Liver (tissue), 8 donors: ENCODE measurements at regions not wholly inside any gene's neighbourhood (a gene's known extent, or its start where the extent isn't known, plus 50 kb on each side); places are given as distances from the start of the nearest gene placed in this dataset.

ENCODE experiments used
- DNase-seq: peaks from one replicate; pipeline ENCODE4 v3.0.0-alpha.2; 2017; ENCODE audit warnings: low spot score
- H3K27ac ChIP-seq, 2 donors: one replicate each; pipeline ENCODE4 v1.7.0; 2013; ENCODE audit warnings: inconsistent platforms in 2 of 2, low read length in 2 of 2, control low read depth in 1 of 2, low read depth in 1 of 2, mild to moderate bottlenecking in 1 of 2
- H3K27me3 ChIP-seq, 4 donors: one replicate each; pipeline versions ENCODE4 v1.6.1 to v1.7.0; 2013; ENCODE audit warnings: low read length in 3 of 4, inconsistent platforms in 1 of 4, mild to moderate bottlenecking in 1 of 4, moderate library complexity in 1 of 4; ENCODE audit not compliant: control insufficient read depth in 4 of 4, insufficient read depth in 4 of 4
- H3K36me3 ChIP-seq, 4 donors: one replicate each; pipeline versions ENCODE4 v1.6.1 to v1.7.0; 2013; ENCODE audit warnings: low read length in 3 of 4, mild to moderate bottlenecking in 3 of 4, low read depth in 1 of 4, moderate library complexity in 1 of 4; ENCODE audit not compliant: control insufficient read depth in 4 of 4, insufficient read depth in 3 of 4
- H3K4me1 ChIP-seq, 4 donors: one replicate each; pipeline versions ENCODE4 v1.6.1 to v1.7.0; 2013; ENCODE audit warnings: low read length in 3 of 4, mild to moderate bottlenecking in 3 of 4, moderate library complexity in 1 of 4; ENCODE audit not compliant: control insufficient read depth in 4 of 4, insufficient read depth in 4 of 4
- H3K4me3 ChIP-seq, 3 donors: one replicate each; pipeline versions ENCODE4 v1.6.1 to v1.7.0; 2013; ENCODE audit warnings: low read length in 3 of 3, control low read depth in 1 of 3, low read depth in 1 of 3, mild to moderate bottlenecking in 1 of 3
- H3K9ac ChIP-seq, 2 donors: one replicate each; pipeline ENCODE4 v1.7.0; 2013; ENCODE audit warnings: low read length in 2 of 2, mild to moderate bottlenecking in 2 of 2, moderate library complexity in 2 of 2, control low read depth in 1 of 2, low read depth in 1 of 2
- H3K9me3 ChIP-seq, 4 donors: one replicate each; pipeline versions ENCODE4 v1.6.1 to v1.7.0; 2013; ENCODE audit warnings: low read length in 3 of 4; ENCODE audit not compliant: control insufficient read depth in 4 of 4
- EGR1 ChIP-seq, 2 donors: IDR thresholded peaks; 2 replicates each; pipeline ENCODE4 v1.6.1; 2016 to 2018; ENCODE audit warnings: antibody characterized with exemption in 2 of 2, low read depth in 2 of 2
- FOXA1 ChIP-seq: IDR thresholded peaks from 2 replicates; pipeline ENCODE4 v1.6.1; 2016; ENCODE audit warnings: antibody characterized with exemption
- FOXA2 ChIP-seq: IDR thresholded peaks from 2 replicates; pipeline ENCODE4 v1.6.1; 2016; ENCODE audit warnings: antibody characterized with exemption
- GABPA ChIP-seq, 2 donors: IDR thresholded peaks in 1 of 2; conservative IDR thresholded peaks in 1 of 2; 2 replicates each; pipeline ENCODE4 v1.6.1; 2016; ENCODE audit warnings: antibody characterized with exemption in 2 of 2, mild to moderate bottlenecking in 1 of 2, moderate library complexity in 1 of 2
- HNF4A ChIP-seq, 2 donors: conservative IDR thresholded peaks; 2 replicates each; pipeline ENCODE4 v1.6.1; 2016; ENCODE audit warnings: antibody characterized with exemption in 2 of 2, mild to moderate bottlenecking in 2 of 2
- HNF4G ChIP-seq: IDR thresholded peaks from 2 replicates; pipeline ENCODE4 v1.6.1; 2016; ENCODE audit warnings: antibody characterized with exemption
- JUND ChIP-seq, 2 donors: IDR thresholded peaks; 2 replicates each; pipeline ENCODE4 v1.6.1; 2016; ENCODE audit warnings: antibody characterized with exemption in 2 of 2
- NR2F2 ChIP-seq: IDR thresholded peaks from 2 replicates; pipeline ENCODE4 v1.6.1; 2016; ENCODE audit warnings: antibody characterized with exemption
- RAD21 ChIP-seq, 2 donors: IDR thresholded peaks; 2 replicates each; pipeline ENCODE4 v1.6.1; 2016; ENCODE audit warnings: antibody characterized with exemption in 2 of 2, mild to moderate bottlenecking in 2 of 2
- RXRA ChIP-seq, 2 donors: IDR thresholded peaks; 2 replicates each; pipeline ENCODE4 v1.6.1; 2017 to 2018; ENCODE audit warnings: antibody characterized with exemption in 2 of 2, mild to moderate bottlenecking in 1 of 2
- SP1 ChIP-seq: IDR thresholded peaks from 2 replicates; pipeline ENCODE4 v1.6.1; 2018; ENCODE audit warnings: antibody characterized with exemption, mild to moderate bottlenecking
- TAF1 ChIP-seq: conservative IDR thresholded peaks from 2 replicates; pipeline ENCODE4 v1.6.1; 2016; ENCODE audit warnings: antibody characterized with exemption, mild to moderate bottlenecking
- YY1 ChIP-seq: IDR thresholded peaks from 2 replicates; pipeline ENCODE4 v1.6.1; 2016; ENCODE audit warnings: antibody characterized with exemption, mild to moderate bottlenecking
- WGBS: extraction: QIAGEN DNeasy Blood & Tissue Kit; methylation state at CpG from one replicate; pipeline ENCODE4 v1.1.7; 2013; 5-methylcytosine and 5-hydroxymethylcytosine counted together
- TF ChIP-seq, protein P1 (sequence below): IDR thresholded peaks from 2 replicates; pipeline ENCODE4 v1.6.1; 2016; ENCODE audit warnings: antibody characterized with exemption
- TF ChIP-seq, protein P2 (sequence below): IDR thresholded peaks from 2 replicates; pipeline ENCODE4 v1.6.1; 2016; ENCODE audit warnings: antibody characterized with exemption, mild to moderate bottlenecking
- TF ChIP-seq, protein P3 (sequence below): fragments of 150-350 bp; IDR thresholded peaks from 2 replicates; pipeline ENCODE4 v1.5.1; 2017; ENCODE audit warnings: improper control_type of control experiment, low read depth, low read length; ENCODE audit not compliant: missing input control
- TF ChIP-seq, protein P4 (sequence below): IDR thresholded peaks from 2 replicates; pipeline ENCODE4 v1.6.1; 2016; ENCODE audit warnings: antibody characterized with exemption
- donor health status: healthy.
- donor health status: healthy.
- donor health status: healthy.
- donor health status: healthy.
- donor health status: healthy.

DNA sequence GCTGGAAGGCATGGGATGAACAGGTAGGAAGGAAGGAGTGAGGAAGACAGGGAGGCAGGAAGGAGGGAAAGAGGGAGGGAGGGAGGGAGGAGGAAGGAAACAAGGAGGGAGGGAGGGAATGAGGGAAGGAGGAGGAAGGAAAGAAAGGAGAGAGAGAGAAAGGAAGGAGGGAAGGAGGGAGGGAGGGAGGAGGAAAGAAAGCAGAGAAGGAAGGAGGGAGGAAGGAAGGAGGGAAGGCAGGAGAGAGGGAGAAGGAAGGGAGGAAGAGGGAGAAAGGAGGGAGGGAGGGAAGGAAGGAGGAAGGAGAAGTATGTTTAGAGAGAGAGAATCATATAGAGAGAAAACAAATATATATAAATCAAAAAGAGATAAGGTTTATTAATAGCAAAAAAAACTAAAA is 175.9 kb upstream of the FOXN3 start:
- no peak overlapping the region for H3K4me3 ChIP-seq
- H3K9me3 ChIP-seq: peaks cover 0 to 6% (median 3%) of the 10 kb centered on the region in 4 donors
- no peak overlapping the region for H3K9ac ChIP-seq
- H3K4me1 ChIP-seq: peaks cover 0 to 18% (median 8%) of the 10 kb centered on the region in 4 donors
- peaks cover 0 to 5% (median 0%) of the 10 kb centered on the region in 4 donors for H3K36me3 ChIP-seq
- H3K27me3 ChIP-seq: no peaks in the 10 kb centered on the region
- no peak overlapping the region for H3K27ac ChIP-seq
- no peak for DNase-seq
- no peak for TF ChIP-seq RXRA (IDR thresholded peaks at IDR 0.05)
- no peak for TF ChIP-seq YY1
- no peak for TF ChIP-seq FOXA1
- no peak for TF ChIP-seq JUND (IDR thresholded peaks at IDR 0.05)
- no peak for TF ChIP-seq HNF4G
- TF ChIP-seq, protein P1, sequence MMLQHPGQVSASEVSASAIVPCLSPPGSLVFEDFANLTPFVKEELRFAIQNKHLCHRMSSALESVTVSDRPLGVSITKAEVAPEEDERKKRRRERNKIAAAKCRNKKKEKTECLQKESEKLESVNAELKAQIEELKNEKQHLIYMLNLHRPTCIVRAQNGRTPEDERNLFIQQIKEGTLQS: no peak
- no peak for TF ChIP-seq FOXA2
- TF ChIP-seq TAF1: no peak
- TF ChIP-seq SP1: no peak
- TF ChIP-seq, protein P2, sequence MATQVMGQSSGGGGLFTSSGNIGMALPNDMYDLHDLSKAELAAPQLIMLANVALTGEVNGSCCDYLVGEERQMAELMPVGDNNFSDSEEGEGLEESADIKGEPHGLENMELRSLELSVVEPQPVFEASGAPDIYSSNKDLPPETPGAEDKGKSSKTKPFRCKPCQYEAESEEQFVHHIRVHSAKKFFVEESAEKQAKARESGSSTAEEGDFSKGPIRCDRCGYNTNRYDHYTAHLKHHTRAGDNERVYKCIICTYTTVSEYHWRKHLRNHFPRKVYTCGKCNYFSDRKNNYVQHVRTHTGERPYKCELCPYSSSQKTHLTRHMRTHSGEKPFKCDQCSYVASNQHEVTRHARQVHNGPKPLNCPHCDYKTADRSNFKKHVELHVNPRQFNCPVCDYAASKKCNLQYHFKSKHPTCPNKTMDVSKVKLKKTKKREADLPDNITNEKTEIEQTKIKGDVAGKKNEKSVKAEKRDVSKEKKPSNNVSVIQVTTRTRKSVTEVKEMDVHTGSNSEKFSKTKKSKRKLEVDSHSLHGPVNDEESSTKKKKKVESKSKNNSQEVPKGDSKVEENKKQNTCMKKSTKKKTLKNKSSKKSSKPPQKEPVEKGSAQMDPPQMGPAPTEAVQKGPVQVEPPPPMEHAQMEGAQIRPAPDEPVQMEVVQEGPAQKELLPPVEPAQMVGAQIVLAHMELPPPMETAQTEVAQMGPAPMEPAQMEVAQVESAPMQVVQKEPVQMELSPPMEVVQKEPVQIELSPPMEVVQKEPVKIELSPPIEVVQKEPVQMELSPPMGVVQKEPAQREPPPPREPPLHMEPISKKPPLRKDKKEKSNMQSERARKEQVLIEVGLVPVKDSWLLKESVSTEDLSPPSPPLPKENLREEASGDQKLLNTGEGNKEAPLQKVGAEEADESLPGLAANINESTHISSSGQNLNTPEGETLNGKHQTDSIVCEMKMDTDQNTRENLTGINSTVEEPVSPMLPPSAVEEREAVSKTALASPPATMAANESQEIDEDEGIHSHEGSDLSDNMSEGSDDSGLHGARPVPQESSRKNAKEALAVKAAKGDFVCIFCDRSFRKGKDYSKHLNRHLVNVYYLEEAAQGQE: no peak
- TF ChIP-seq, protein P3, sequence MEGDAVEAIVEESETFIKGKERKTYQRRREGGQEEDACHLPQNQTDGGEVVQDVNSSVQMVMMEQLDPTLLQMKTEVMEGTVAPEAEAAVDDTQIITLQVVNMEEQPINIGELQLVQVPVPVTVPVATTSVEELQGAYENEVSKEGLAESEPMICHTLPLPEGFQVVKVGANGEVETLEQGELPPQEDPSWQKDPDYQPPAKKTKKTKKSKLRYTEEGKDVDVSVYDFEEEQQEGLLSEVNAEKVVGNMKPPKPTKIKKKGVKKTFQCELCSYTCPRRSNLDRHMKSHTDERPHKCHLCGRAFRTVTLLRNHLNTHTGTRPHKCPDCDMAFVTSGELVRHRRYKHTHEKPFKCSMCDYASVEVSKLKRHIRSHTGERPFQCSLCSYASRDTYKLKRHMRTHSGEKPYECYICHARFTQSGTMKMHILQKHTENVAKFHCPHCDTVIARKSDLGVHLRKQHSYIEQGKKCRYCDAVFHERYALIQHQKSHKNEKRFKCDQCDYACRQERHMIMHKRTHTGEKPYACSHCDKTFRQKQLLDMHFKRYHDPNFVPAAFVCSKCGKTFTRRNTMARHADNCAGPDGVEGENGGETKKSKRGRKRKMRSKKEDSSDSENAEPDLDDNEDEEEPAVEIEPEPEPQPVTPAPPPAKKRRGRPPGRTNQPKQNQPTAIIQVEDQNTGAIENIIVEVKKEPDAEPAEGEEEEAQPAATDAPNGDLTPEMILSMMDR: no peak
- no peak for TF ChIP-seq RAD21 (IDR thresholded peaks at IDR 0.05)

DNA sequence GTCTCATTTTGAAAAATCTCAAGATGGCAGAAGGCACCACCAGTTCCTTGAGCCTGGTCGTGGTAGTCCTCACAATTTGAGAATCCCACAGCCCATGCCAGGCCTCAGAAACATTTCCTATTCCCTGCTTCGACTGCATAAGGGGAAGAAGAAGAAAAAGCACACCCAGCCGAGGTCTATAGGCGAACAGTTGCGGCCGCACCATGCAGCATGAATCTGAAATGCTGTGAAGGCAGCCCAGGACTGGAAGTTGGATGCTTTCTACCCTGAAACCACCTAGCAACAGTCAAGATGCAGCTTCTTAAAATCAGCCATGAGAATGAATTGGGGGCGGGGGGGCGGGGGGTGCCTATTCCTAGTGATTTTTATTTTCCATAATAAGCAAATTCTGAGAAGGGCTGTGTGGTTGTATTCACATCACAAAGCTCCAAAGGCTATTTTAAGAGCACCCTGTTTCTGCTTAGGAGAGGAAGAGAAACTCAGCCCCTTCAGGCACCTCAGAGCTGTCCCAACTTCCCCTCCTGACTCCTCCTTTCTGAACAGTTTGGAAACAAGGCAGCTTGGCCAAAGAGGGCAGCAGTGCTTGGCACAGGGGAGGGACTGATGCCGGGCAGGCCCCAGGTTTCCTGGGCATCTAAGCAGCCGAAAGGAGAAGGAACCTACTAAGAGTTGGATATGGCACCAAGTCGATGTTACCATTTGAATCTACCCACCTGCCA is 172.5 kb upstream of the FOXN3 start:
- Histone ChIP-seq H3K27ac (peak overlapping the region; percentile 6 to 27), H3K4me3 (no peak overlapping the region), H3K4me1 (peaks cover 0 to 19% (median 8%) of the 10 kb centered on the region in 4 donors), H3K36me3 (peaks cover 0 to 5% (median 0%) of the 10 kb centered on the region in 4 donors), H3K9ac (no peak overlapping the region), H3K27me3 (no peaks in the 10 kb centered on the region), H3K9me3 (no peaks in the 10 kb centered on the region)
- 81% methylated on average over 11 of the region's 11 CpGs for WGBS
- DNase-seq: no peak
- TF ChIP-seq SP1 (no peak), HNF4A (conservative IDR thresholded peaks at IDR 0.05) (no peak), EGR1 (IDR thresholded peaks at IDR 0.05; ENCODE audit: low read depth in 2 of 2) (no peak), HNF4G (no peak), FOXA2 (no peak), JUND (IDR thresholded peaks at IDR 0.05) (no peak), NR2F2 (no peak), TAF1 (no peak), GABPA (IDR thresholded peaks at IDR 0.05 in 1 of 2, conservative IDR thresholded peaks at IDR 0.05 in 1 of 2) (no peak), FOXA1 (no peak), RAD21 (IDR thresholded peaks at IDR 0.05) (no peak)
- TF ChIP-seq, protein P3: no peak
- TF ChIP-seq, protein P4, sequence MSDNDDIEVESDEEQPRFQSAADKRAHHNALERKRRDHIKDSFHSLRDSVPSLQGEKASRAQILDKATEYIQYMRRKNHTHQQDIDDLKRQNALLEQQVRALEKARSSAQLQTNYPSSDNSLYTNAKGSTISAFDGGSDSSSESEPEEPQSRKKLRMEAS: no peak
- TF ChIP-seq, protein P1: no peak
- TF ChIP-seq, protein P2: no peak
